GM12878 (cell line): ENCODE measurements at regions not wholly inside any gene's neighbourhood (a gene's known extent, or its start where the extent isn't known, plus 50 kb on each side); places are given as distances from the start of the nearest gene placed in this dataset.

Experiments used
- ATAC-seq: fragments of 200-7000 bp; cut with Tn5 transposase; 3 replicates; pipeline ENCODE4 v1.9.1; 2020; ENCODE audit warnings: mild to moderate bottlenecking, moderate library complexity
- BruUV-seq: library from RNA; stranded (reverse); fragments of 400-500 nt; replicated peaks from 2 replicates; lab custom pipeline; 2021; lab: Mats Ljungman, UMichigan
- CTCF ChIA-PET: fragments of 300-600 bp; sonication (Branson Sonifier 250); formaldehyde crosslinking; extraction: SDS; loops from one replicate; lab custom pipeline; 2021; ENCODE audit warnings: inconsistent platforms; lab: Yijun Ruan, JAX
- POLR2A ChIA-PET: fragments of 350-600 bp; formaldehyde crosslinking; extraction: SDS; loops from one replicate; lab custom pipeline; 2021; ENCODE audit warnings: inconsistent platforms; lab: Charles Lee
- RAD21 ChIA-PET: fragments of 300-600 bp; sonication (Branson Sonifier 250); formaldehyde crosslinking; loops from one replicate; lab custom pipeline; 2023; ENCODE audit warnings: antibody characterized with exemption; ENCODE audit not compliant: unreplicated experiment; lab: Charles Lee
- SMC1A ChIA-PET: fragments of 300-600 bp; sonication (Branson Sonifier 250); formaldehyde crosslinking; loops from one replicate; lab custom pipeline; 2023; ENCODE audit not compliant: unreplicated experiment, uncharacterized antibody; lab: Charles Lee
- DNase-seq: peaks from one replicate; pipeline ENCODE4 v3.0.0-alpha.2; 2011; ENCODE audit warnings: low read depth, low spot score
- FAIRE-seq: peaks from 3 replicates; lab custom pipeline; 2011; peaks lifted over from hg19 to GRCh38; lab: Jason Lieb, UNC
- H2AFZ ChIP-seq: 2 replicates; pipeline ENCODE4 v1.6.0; 2011; ENCODE audit warnings: low read depth, low read length, control low read depth; ENCODE audit not compliant: control insufficient read depth
- H3K27ac ChIP-seq: 2 replicates; pipeline ENCODE4 v1.5.1; 2011; ENCODE audit warnings: control low read depth; ENCODE audit not compliant: control insufficient read depth, insufficient read depth
- H3K27me3 ChIP-seq, 2 experiments: replicated peaks in 1 of 2; 2 replicates each; pipeline versions ENCODE4 v1.6.0 to v1.6.1; 2011; ENCODE audit warnings: low read length in 1 of 2; ENCODE audit not compliant: control insufficient read depth in 2 of 2, insufficient read depth in 2 of 2
- H3K36me3 ChIP-seq, 2 experiments: 2 replicates each; pipeline ENCODE4 v1.5.1; 2011; ENCODE audit warnings: low read length in 1 of 2; ENCODE audit not compliant: control insufficient read depth in 2 of 2, insufficient read depth in 2 of 2
- H3K4me1 ChIP-seq: 2 replicates; pipeline ENCODE4 v1.6.1; 2011; ENCODE audit warnings: mild to moderate bottlenecking, low read length, moderate library complexity, mixed read lengths; ENCODE audit not compliant: control insufficient read depth, insufficient read depth
- H3K4me2 ChIP-seq: 2 replicates; pipeline ENCODE4 v1.6.0; 2011; ENCODE audit warnings: control low read depth; ENCODE audit not compliant: control insufficient read depth, insufficient read depth
- H3K4me3 ChIP-seq: fragments of 200-600 bp; sonication (generic); 2 replicates; pipeline ENCODE4 v1.5.1; 2016
- H3K79me2 ChIP-seq: 2 replicates; pipeline ENCODE4 v1.6.0; 2011; ENCODE audit warnings: low read length; ENCODE audit not compliant: control insufficient read depth, insufficient read depth
- H3K9ac ChIP-seq: 2 replicates; pipeline ENCODE4 v1.8.0; 2011; ENCODE audit warnings: low read length, control low read depth, mixed read lengths; ENCODE audit not compliant: control insufficient read depth, insufficient read depth
- H3K9me3 ChIP-seq: replicated peaks from 3 replicates; pipeline ENCODE4 v1.5.1; 2011; ENCODE audit warnings: mild to moderate bottlenecking, low read length; ENCODE audit not compliant: control insufficient read depth, insufficient read depth
- H4K20me1 ChIP-seq: 2 replicates; pipeline ENCODE4 v1.6.0; 2011; ENCODE audit not compliant: control insufficient read depth, insufficient read depth
- BACH1 ChIP-seq: fragments of 450-650 bp; IDR thresholded peaks from 2 replicates; pipeline ENCODE4 v1.6.1; 2017; ENCODE audit warnings: mild to moderate bottlenecking, borderline replicate concordance
- CHD2 ChIP-seq: IDR thresholded peaks from 2 replicates; pipeline ENCODE4 v1.6.1; 2011; ENCODE audit warnings: low read depth, low read length, improper control_type of control experiment, borderline replicate concordance
- FOXM1 ChIP-seq: IDR thresholded peaks from 2 replicates; pipeline ENCODE4 v1.6.1; 2012; ENCODE audit warnings: low read depth, mild to moderate bottlenecking, inconsistent platforms, low read length, moderate library complexity
- IKZF1 ChIP-seq: fragments of 450-650 bp; conservative IDR thresholded peaks from 2 replicates; pipeline ENCODE4 v1.6.1; 2017; ENCODE audit warnings: antibody characterized with exemption, mild to moderate bottlenecking
- MTA3 ChIP-seq: IDR thresholded peaks from 2 replicates; pipeline ENCODE4 v1.6.1; 2012; ENCODE audit warnings: low read length, inconsistent platforms, borderline replicate concordance
- NBN ChIP-seq: fragments of 450-650 bp; IDR thresholded peaks from 2 replicates; pipeline ENCODE4 v1.6.1; 2016
- PAX8 ChIP-seq: fragments of 450-650 bp; IDR thresholded peaks from 2 replicates; pipeline ENCODE4 v1.6.1; 2017; ENCODE audit warnings: mild to moderate bottlenecking, moderate library complexity
- POLR2AphosphoS2 ChIP-seq: IDR thresholded peaks from 2 replicates; pipeline ENCODE4 v1.6.1; 2011; ENCODE audit warnings: low read depth, mild to moderate bottlenecking, low read length, improper control_type of control experiment, moderate library complexity
- RUNX3 ChIP-seq: IDR thresholded peaks from 2 replicates; pipeline ENCODE4 v1.6.1; 2012; ENCODE audit warnings: low read length, inconsistent platforms
- SIN3A ChIP-seq: IDR thresholded peaks from 2 replicates; pipeline ENCODE4 v1.6.1; 2012; ENCODE audit warnings: low read depth, low read length, improper control_type of control experiment
- SMC3 ChIP-seq: IDR thresholded peaks from 2 replicates; pipeline ENCODE4 v1.6.1; 2011; ENCODE audit warnings: low read length, improper control_type of control experiment, borderline replicate concordance
- SREBF2 ChIP-seq: IDR thresholded peaks from 2 replicates; pipeline ENCODE4 v1.6.1; 2012; ENCODE audit warnings: mild to moderate bottlenecking, low read length
- TAF1 ChIP-seq: IDR thresholded peaks from 2 replicates; pipeline ENCODE4 v1.6.1; 2011; ENCODE audit warnings: mild to moderate bottlenecking, low read depth, low read length, borderline replicate concordance
- TARDBP ChIP-seq: IDR thresholded peaks from 2 replicates; pipeline ENCODE4 v1.6.1; 2016; ENCODE audit warnings: borderline replicate concordance
- YY1 ChIP-seq: IDR thresholded peaks from 2 replicates; pipeline ENCODE4 v1.6.1; 2011; ENCODE audit warnings: low read depth, mild to moderate bottlenecking, low read length
- ZNF384 ChIP-seq: IDR thresholded peaks from 2 replicates; pipeline ENCODE4 v1.6.1; 2012; ENCODE audit warnings: low read depth, mild to moderate bottlenecking, low read length, improper control_type of control experiment, borderline replicate concordance
- WGBS: methylation state at CpG from one replicate; pipeline ENCODE4 v1.1.6; 2016; ENCODE audit warnings: low lambda C conversion rate; ENCODE audit not compliant: insufficient replicate concordance, insufficient coverage; ENCODE audit errors: missing lambda C conversion rate; 5-methylcytosine and 5-hydroxymethylcytosine counted together
- in situ Hi-C: fragments of 300-500 bp; cut with MboI; formaldehyde crosslinking; loops from 9 replicates; pipeline ENCODE4 v1.14.3; 2018; ENCODE audit warnings: mixed read lengths
- intact Hi-C: fragments of 100-400 bp; cut with micrococcal nuclease; formaldehyde crosslinking; loops from one replicate; pipeline ENCODE4 v1.14.2; 2022; ENCODE audit not compliant: unreplicated experiment
- TF ChIP-seq, protein P1 (sequence below), 3 experiments: IDR thresholded peaks in 2 of 3; conservative IDR thresholded peaks in 1 of 3; 2 replicates each; pipeline ENCODE4 v1.5.1; 2011; ENCODE audit warnings: low read depth in 3 of 3, low read length in 3 of 3, mild to moderate bottlenecking in 3 of 3, control low read depth in 2 of 3, moderate library complexity in 2 of 3, inconsistent platforms in 1 of 3, mixed read lengths in 1 of 3; ENCODE audit not compliant: control insufficient read depth in 2 of 3, insufficient read depth in 1 of 3; ENCODE audit errors: extremely low read depth in 1 of 3
- TF ChIP-seq, protein P2 (sequence below): IDR thresholded peaks from 2 replicates; pipeline ENCODE4 v1.6.1; 2011; ENCODE audit warnings: low read depth, low read length, improper control_type of control experiment, borderline replicate concordance

DNA sequence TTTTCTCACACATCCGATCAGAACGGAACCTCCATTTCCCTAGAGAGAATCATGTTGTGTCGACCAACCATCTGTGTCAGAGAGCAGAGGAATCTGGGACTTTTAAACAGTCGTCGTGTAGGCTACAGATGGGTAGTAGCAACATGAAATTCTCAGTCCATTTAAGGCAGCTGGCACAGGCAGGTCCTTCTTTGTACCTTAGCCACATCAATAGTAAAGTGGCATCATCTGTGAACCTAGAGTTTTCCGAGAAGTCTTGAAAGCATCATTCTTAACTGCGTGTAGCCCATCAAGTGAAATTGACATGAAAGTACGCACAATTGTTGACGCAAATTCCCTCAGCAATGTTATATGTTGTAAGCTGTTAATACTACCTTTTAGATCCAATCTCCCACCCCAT is 114.5 kb upstream of the GRM7 start:
- ATAC-seq (no peak), DNase-seq (no peak), FAIRE-seq (no peak)
- TF ChIP-seq ZNF384: no peak
- TF ChIP-seq YY1: no peak
- TF ChIP-seq, protein P1, sequence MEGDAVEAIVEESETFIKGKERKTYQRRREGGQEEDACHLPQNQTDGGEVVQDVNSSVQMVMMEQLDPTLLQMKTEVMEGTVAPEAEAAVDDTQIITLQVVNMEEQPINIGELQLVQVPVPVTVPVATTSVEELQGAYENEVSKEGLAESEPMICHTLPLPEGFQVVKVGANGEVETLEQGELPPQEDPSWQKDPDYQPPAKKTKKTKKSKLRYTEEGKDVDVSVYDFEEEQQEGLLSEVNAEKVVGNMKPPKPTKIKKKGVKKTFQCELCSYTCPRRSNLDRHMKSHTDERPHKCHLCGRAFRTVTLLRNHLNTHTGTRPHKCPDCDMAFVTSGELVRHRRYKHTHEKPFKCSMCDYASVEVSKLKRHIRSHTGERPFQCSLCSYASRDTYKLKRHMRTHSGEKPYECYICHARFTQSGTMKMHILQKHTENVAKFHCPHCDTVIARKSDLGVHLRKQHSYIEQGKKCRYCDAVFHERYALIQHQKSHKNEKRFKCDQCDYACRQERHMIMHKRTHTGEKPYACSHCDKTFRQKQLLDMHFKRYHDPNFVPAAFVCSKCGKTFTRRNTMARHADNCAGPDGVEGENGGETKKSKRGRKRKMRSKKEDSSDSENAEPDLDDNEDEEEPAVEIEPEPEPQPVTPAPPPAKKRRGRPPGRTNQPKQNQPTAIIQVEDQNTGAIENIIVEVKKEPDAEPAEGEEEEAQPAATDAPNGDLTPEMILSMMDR (IDR thresholded peaks at IDR 0.05 in 2 of 3, conservative IDR thresholded peaks at IDR 0.05 in 1 of 3; ENCODE audit: control insufficient read depth in 2 of 3, extremely low read depth in 1 of 3, insufficient read depth in 1 of 3, low read depth in 3 of 3, low read length in 3 of 3): no peak
- no peak for TF ChIP-seq POLR2AphosphoS2
- no peak for TF ChIP-seq FOXM1
- no peak for TF ChIP-seq RUNX3
- TF ChIP-seq TARDBP: no peak
- no peak for TF ChIP-seq PAX8
- TF ChIP-seq, protein P2, sequence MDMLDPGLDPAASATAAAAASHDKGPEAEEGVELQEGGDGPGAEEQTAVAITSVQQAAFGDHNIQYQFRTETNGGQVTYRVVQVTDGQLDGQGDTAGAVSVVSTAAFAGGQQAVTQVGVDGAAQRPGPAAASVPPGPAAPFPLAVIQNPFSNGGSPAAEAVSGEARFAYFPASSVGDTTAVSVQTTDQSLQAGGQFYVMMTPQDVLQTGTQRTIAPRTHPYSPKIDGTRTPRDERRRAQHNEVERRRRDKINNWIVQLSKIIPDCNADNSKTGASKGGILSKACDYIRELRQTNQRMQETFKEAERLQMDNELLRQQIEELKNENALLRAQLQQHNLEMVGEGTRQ: no peak
- no peak for TF ChIP-seq IKZF1
- no peak for TF ChIP-seq MTA3
- TF ChIP-seq SMC3: no peak
- no peak for TF ChIP-seq SREBF2
- no peak for TF ChIP-seq CHD2
- TF ChIP-seq BACH1: no peak
- TF ChIP-seq TAF1: no peak
- TF ChIP-seq SIN3A: no peak
- TF ChIP-seq NBN: no peak
- Histone ChIP-seq H4K20me1 (no peaks in the 10 kb centered on the region), H3K36me3 (no peaks in the 10 kb centered on the region), H3K9ac (no peak overlapping the region), H3K4me1 (no peaks in the 10 kb centered on the region), H3K79me2 (no peaks in the 10 kb centered on the region), H3K27me3 (no peaks in the 10 kb centered on the region), H2AFZ (no peak overlapping the region), H3K4me3 (no peak overlapping the region), H3K9me3 (no peaks in the 10 kb centered on the region; the same call in 2 of the 3 replicates), H3K27ac (no peak overlapping the region), H3K4me2 (no peak overlapping the region)
- no TSS peak for BruUV-seq
- 45% methylated on average over 9 of the region's 9 CpGs for WGBS
- ChIA-PET RAD21 (no interaction called here), SMC1A (no interaction called here), CTCF (no interaction called here), POLR2A (no interaction called here)
- intact Hi-C loops: no loop called here
- in situ Hi-C loops: no loop called here
